Liver (tissue), 8 donors: ENCODE measurements at regions not wholly inside any gene's neighbourhood (a gene's known extent, or its start where the extent isn't known, plus 50 kb on each side); places are given as distances from the start of the nearest gene placed in this dataset.

ENCODE experiments used
- DNase-seq: peaks from one replicate; pipeline ENCODE4 v3.0.0-alpha.2; 2017; ENCODE audit warnings: low spot score
- H3K27ac ChIP-seq, 2 donors: one replicate each; pipeline ENCODE4 v1.7.0; 2013; ENCODE audit warnings: inconsistent platforms in 2 of 2, low read length in 2 of 2, control low read depth in 1 of 2, low read depth in 1 of 2, mild to moderate bottlenecking in 1 of 2
- H3K27me3 ChIP-seq, 4 donors: one replicate each; pipeline versions ENCODE4 v1.6.1 to v1.7.0; 2013; ENCODE audit warnings: low read length in 3 of 4, inconsistent platforms in 1 of 4, mild to moderate bottlenecking in 1 of 4, moderate library complexity in 1 of 4; ENCODE audit not compliant: control insufficient read depth in 4 of 4, insufficient read depth in 4 of 4
- H3K36me3 ChIP-seq, 4 donors: one replicate each; pipeline versions ENCODE4 v1.6.1 to v1.7.0; 2013; ENCODE audit warnings: low read length in 3 of 4, mild to moderate bottlenecking in 3 of 4, low read depth in 1 of 4, moderate library complexity in 1 of 4; ENCODE audit not compliant: control insufficient read depth in 4 of 4, insufficient read depth in 3 of 4
- H3K4me1 ChIP-seq, 4 donors: one replicate each; pipeline versions ENCODE4 v1.6.1 to v1.7.0; 2013; ENCODE audit warnings: low read length in 3 of 4, mild to moderate bottlenecking in 3 of 4, moderate library complexity in 1 of 4; ENCODE audit not compliant: control insufficient read depth in 4 of 4, insufficient read depth in 4 of 4
- H3K4me3 ChIP-seq, 3 donors: one replicate each; pipeline versions ENCODE4 v1.6.1 to v1.7.0; 2013; ENCODE audit warnings: low read length in 3 of 3, control low read depth in 1 of 3, low read depth in 1 of 3, mild to moderate bottlenecking in 1 of 3
- H3K9ac ChIP-seq, 2 donors: one replicate each; pipeline ENCODE4 v1.7.0; 2013; ENCODE audit warnings: low read length in 2 of 2, mild to moderate bottlenecking in 2 of 2, moderate library complexity in 2 of 2, control low read depth in 1 of 2, low read depth in 1 of 2
- H3K9me3 ChIP-seq, 4 donors: one replicate each; pipeline versions ENCODE4 v1.6.1 to v1.7.0; 2013; ENCODE audit warnings: low read length in 3 of 4; ENCODE audit not compliant: control insufficient read depth in 4 of 4
- FOXA1 ChIP-seq: IDR thresholded peaks from 2 replicates; pipeline ENCODE4 v1.6.1; 2016; ENCODE audit warnings: antibody characterized with exemption
- GABPA ChIP-seq, 2 donors: IDR thresholded peaks in 1 of 2; conservative IDR thresholded peaks in 1 of 2; 2 replicates each; pipeline ENCODE4 v1.6.1; 2016; ENCODE audit warnings: antibody characterized with exemption in 2 of 2, mild to moderate bottlenecking in 1 of 2, moderate library complexity in 1 of 2
- HNF4A ChIP-seq, 2 donors: conservative IDR thresholded peaks; 2 replicates each; pipeline ENCODE4 v1.6.1; 2016; ENCODE audit warnings: antibody characterized with exemption in 2 of 2, mild to moderate bottlenecking in 2 of 2
- RXRA ChIP-seq, 2 donors: IDR thresholded peaks; 2 replicates each; pipeline ENCODE4 v1.6.1; 2017 to 2018; ENCODE audit warnings: antibody characterized with exemption in 2 of 2, mild to moderate bottlenecking in 1 of 2
- TAF1 ChIP-seq: conservative IDR thresholded peaks from 2 replicates; pipeline ENCODE4 v1.6.1; 2016; ENCODE audit warnings: antibody characterized with exemption, mild to moderate bottlenecking
- YY1 ChIP-seq: IDR thresholded peaks from 2 replicates; pipeline ENCODE4 v1.6.1; 2016; ENCODE audit warnings: antibody characterized with exemption, mild to moderate bottlenecking
- WGBS: extraction: QIAGEN DNeasy Blood & Tissue Kit; methylation state at CpG from one replicate; pipeline ENCODE4 v1.1.7; 2013; 5-methylcytosine and 5-hydroxymethylcytosine counted together
- TF ChIP-seq, protein P1 (sequence below): IDR thresholded peaks from 2 replicates; pipeline ENCODE4 v1.6.1; 2016; ENCODE audit warnings: antibody characterized with exemption
- TF ChIP-seq, protein P2 (sequence below): fragments of 150-350 bp; IDR thresholded peaks from 2 replicates; pipeline ENCODE4 v1.5.1; 2017; ENCODE audit warnings: improper control_type of control experiment, low read depth, low read length; ENCODE audit not compliant: missing input control
- TF ChIP-seq, protein P3 (sequence below): IDR thresholded peaks from 2 replicates; pipeline ENCODE4 v1.6.1; 2016; ENCODE audit warnings: antibody characterized with exemption, mild to moderate bottlenecking
- donor health status: healthy.
- donor health status: healthy.
- donor health status: healthy.
- donor health status: healthy.
- donor health status: healthy.

DNA sequence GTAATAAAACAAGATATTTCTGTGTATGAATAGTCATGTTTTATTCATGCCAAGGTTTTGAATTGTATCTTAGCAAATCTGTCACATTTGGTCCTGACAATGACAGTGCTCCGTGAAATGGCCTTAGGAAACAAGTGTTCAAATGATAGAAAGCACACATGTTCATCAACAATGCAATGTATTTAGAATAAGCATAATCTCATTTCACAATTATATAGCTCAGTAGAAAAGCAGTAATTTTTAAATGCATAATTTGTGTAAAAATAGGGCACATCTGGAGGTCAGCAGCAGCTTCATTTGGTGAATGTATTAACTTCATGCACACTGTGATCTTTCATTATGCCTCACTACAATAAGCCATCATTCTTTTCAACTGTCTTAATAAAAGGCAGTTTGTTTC, 380.4 kb downstream of the GPM6A start:
- TF ChIP-seq HNF4A (conservative IDR thresholded peaks at IDR 0.05) (no peak), YY1 (no peak), RXRA (IDR thresholded peaks at IDR 0.05) (no peak), GABPA (IDR thresholded peaks at IDR 0.05 in 1 of 2, conservative IDR thresholded peaks at IDR 0.05 in 1 of 2) (no peak)
- TF ChIP-seq, protein P1, sequence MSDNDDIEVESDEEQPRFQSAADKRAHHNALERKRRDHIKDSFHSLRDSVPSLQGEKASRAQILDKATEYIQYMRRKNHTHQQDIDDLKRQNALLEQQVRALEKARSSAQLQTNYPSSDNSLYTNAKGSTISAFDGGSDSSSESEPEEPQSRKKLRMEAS, result no peak
- TF ChIP-seq, protein P2, sequence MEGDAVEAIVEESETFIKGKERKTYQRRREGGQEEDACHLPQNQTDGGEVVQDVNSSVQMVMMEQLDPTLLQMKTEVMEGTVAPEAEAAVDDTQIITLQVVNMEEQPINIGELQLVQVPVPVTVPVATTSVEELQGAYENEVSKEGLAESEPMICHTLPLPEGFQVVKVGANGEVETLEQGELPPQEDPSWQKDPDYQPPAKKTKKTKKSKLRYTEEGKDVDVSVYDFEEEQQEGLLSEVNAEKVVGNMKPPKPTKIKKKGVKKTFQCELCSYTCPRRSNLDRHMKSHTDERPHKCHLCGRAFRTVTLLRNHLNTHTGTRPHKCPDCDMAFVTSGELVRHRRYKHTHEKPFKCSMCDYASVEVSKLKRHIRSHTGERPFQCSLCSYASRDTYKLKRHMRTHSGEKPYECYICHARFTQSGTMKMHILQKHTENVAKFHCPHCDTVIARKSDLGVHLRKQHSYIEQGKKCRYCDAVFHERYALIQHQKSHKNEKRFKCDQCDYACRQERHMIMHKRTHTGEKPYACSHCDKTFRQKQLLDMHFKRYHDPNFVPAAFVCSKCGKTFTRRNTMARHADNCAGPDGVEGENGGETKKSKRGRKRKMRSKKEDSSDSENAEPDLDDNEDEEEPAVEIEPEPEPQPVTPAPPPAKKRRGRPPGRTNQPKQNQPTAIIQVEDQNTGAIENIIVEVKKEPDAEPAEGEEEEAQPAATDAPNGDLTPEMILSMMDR, result no peak
- H3K27ac ChIP-seq, result no peak overlapping the region
- H3K36me3 ChIP-seq, result no peaks in the 10 kb centered on the region

DNA sequence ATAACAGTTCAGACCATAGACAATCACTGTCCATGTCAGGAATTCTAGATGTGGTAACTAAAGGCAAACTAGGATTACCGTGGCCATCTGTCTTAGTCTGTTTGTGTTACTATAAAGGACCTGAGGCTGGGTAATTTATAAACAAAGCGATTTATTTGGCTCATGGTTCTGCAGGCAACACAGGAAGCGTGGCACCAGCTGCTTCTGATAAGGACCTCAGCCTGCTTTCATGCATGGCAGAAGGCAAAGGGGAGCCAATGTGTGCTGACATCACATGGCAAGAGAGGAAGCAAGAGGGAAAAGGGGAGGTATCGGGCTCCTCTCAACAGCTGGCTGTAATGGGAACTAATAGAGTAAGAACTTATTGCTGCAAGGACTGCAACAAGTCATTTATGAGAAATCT, 376.7 kb downstream of the GPM6A start:
- TF ChIP-seq, protein P3, sequence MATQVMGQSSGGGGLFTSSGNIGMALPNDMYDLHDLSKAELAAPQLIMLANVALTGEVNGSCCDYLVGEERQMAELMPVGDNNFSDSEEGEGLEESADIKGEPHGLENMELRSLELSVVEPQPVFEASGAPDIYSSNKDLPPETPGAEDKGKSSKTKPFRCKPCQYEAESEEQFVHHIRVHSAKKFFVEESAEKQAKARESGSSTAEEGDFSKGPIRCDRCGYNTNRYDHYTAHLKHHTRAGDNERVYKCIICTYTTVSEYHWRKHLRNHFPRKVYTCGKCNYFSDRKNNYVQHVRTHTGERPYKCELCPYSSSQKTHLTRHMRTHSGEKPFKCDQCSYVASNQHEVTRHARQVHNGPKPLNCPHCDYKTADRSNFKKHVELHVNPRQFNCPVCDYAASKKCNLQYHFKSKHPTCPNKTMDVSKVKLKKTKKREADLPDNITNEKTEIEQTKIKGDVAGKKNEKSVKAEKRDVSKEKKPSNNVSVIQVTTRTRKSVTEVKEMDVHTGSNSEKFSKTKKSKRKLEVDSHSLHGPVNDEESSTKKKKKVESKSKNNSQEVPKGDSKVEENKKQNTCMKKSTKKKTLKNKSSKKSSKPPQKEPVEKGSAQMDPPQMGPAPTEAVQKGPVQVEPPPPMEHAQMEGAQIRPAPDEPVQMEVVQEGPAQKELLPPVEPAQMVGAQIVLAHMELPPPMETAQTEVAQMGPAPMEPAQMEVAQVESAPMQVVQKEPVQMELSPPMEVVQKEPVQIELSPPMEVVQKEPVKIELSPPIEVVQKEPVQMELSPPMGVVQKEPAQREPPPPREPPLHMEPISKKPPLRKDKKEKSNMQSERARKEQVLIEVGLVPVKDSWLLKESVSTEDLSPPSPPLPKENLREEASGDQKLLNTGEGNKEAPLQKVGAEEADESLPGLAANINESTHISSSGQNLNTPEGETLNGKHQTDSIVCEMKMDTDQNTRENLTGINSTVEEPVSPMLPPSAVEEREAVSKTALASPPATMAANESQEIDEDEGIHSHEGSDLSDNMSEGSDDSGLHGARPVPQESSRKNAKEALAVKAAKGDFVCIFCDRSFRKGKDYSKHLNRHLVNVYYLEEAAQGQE, result no peak
- Histone ChIP-seq H3K27ac (no peak overlapping the region), H3K9ac (no peak overlapping the region), H3K4me3 (no peak overlapping the region), H3K4me1 (no peaks in the 10 kb centered on the region), H3K27me3 (no peaks in the 10 kb centered on the region), H3K9me3 (no peaks in the 10 kb centered on the region), H3K36me3 (no peaks in the 10 kb centered on the region)
- no peak for DNase-seq
- 52% methylated on average over 4 of the region's 4 CpGs for WGBS

More for the DNA sequence above, 380.4 kb downstream of the GPM6A start:
- no peaks in the 10 kb centered on the region for H3K4me1 ChIP-seq
- H3K9me3 ChIP-seq, result no peaks in the 10 kb centered on the region
- H3K9ac ChIP-seq, result no peak overlapping the region
- no peak for DNase-seq
- H3K27me3 ChIP-seq, result no peaks in the 10 kb centered on the region
- WGBS, result 66% methylated on average over 1 of the region's 1 CpG
- H3K4me3 ChIP-seq, result no peak overlapping the region

DNA sequence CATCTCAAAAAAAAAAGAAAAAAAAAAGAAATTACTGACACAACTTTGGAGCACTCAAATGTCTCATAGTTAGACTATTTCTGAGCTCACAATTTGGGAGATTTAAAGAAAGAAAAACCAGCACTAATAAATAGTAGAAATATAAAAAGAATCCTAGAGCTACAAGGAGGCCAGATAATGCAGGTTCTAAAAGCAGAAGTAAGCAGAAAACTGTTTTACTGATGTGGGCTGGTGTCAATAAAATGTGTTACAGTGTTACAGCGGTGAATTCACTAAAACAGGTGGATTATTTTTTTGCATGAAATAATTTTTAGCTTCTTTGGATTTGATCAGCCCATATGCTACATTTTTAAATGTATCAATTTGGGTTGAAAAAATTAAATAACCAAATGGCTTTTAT, 375.9 kb downstream of the GPM6A start:
- Histone ChIP-seq H3K4me1 (no peaks in the 10 kb centered on the region), H3K27ac (no peak overlapping the region), H3K4me3 (no peak overlapping the region), H3K9ac (no peak overlapping the region), H3K27me3 (peaks cover 0 to 2% (median 0%) of the 10 kb centered on the region in 4 donors), H3K36me3 (no peaks in the 10 kb centered on the region), H3K9me3 (no peaks in the 10 kb centered on the region)
- TF ChIP-seq GABPA (IDR thresholded peaks at IDR 0.05 in 1 of 2, conservative IDR thresholded peaks at IDR 0.05 in 1 of 2), result no peak
- TF ChIP-seq, protein P2, result no peak
- TF ChIP-seq, protein P1, result no peak
- TF ChIP-seq RXRA (IDR thresholded peaks at IDR 0.05), result no peak
- no peak for TF ChIP-seq FOXA1
- TF ChIP-seq HNF4A (conservative IDR thresholded peaks at IDR 0.05), result no peak
- TF ChIP-seq TAF1, result no peak
- 78% methylated on average over 1 of the region's 1 CpG for WGBS
- DNase-seq, result no peak
